ENCODE measurements at regions not wholly inside any gene's neighbourhood (a gene's known extent, or its start where the extent isn't known, plus 50 kb on each side); places are given as distances from the start of the nearest gene placed in this dataset.

DNA sequence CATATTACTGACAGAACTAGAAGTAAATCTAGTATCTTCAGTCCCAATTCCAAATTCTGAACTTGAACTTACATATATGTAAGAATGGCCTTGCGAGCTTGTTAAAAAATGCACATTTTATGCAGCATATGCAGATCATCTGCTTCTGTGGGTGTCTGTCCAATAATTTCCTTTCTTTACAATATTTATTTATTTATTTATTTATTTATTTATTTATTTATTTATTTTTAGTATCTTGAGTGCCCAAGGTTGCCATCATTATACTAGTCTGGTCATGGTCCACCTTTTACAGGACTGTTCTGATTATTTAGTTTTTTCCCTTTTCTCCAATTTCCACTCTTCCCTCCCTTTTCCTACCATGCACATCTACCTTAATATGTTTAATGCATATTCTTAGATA lies 528.4 kb downstream of the COL12A1 start:
- H3K4me3 ChIP-seq (ENCODE audit: low read depth, low read length) = no peak overlapping the region
- no peak for DNase-seq (ENCODE audit: low read depth)
- TF ChIP-seq, protein P1, sequence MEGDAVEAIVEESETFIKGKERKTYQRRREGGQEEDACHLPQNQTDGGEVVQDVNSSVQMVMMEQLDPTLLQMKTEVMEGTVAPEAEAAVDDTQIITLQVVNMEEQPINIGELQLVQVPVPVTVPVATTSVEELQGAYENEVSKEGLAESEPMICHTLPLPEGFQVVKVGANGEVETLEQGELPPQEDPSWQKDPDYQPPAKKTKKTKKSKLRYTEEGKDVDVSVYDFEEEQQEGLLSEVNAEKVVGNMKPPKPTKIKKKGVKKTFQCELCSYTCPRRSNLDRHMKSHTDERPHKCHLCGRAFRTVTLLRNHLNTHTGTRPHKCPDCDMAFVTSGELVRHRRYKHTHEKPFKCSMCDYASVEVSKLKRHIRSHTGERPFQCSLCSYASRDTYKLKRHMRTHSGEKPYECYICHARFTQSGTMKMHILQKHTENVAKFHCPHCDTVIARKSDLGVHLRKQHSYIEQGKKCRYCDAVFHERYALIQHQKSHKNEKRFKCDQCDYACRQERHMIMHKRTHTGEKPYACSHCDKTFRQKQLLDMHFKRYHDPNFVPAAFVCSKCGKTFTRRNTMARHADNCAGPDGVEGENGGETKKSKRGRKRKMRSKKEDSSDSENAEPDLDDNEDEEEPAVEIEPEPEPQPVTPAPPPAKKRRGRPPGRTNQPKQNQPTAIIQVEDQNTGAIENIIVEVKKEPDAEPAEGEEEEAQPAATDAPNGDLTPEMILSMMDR (conservative IDR thresholded peaks at IDR 0.05; ENCODE audit: low read depth, low read length) = no peak

DNA sequence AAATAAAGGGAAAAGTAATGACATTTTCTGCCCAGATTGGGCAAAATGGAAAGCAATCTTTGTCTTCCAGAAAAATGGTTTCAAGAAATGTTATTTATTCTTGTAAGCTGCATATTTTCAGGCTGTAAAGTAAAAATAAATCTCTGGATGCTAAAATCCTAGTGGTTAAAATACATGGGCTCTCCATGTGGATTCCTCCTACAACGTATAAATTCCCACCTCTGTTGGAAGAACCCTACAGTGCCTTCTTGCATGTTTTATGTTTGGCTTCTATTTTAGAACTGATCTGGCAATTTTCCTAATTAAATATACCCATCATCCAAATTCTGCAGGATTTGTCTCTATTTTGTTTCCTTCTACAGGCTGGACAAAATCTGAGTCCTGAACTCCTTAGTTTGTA lies 528.9 kb downstream of the COL12A1 start:
- no peak for DNase-seq (ENCODE audit: low read depth)

DNA sequence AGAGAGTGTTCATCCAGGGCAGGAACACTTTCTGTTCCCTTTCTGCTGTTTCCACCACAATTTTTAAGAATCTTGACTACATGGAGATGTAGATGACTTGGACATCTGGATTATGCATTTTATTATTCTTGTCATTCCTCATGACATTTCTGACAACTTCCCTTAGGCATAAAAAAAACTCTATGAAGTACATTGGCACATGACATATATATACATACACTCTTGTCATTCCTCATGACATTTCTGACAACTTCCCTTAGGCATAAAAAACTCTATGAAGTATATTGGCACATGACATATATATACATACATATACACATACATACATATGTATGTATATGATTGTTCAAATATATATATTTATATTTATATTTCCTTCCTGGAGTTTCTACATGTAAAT lies 531.5 kb downstream of the COL12A1 start:
- H3K4me3 ChIP-seq (ENCODE audit: low read depth, low read length) = no peak overlapping the region
- no peak for DNase-seq (ENCODE audit: low read depth)

More for the DNA sequence above, 528.9 kb downstream of the COL12A1 start:
- TF ChIP-seq, protein P1 (conservative IDR thresholded peaks at IDR 0.05; ENCODE audit: low read depth, low read length) = no peak
- H3K4me3 ChIP-seq (ENCODE audit: low read depth, low read length) = no peak overlapping the region

DNA sequence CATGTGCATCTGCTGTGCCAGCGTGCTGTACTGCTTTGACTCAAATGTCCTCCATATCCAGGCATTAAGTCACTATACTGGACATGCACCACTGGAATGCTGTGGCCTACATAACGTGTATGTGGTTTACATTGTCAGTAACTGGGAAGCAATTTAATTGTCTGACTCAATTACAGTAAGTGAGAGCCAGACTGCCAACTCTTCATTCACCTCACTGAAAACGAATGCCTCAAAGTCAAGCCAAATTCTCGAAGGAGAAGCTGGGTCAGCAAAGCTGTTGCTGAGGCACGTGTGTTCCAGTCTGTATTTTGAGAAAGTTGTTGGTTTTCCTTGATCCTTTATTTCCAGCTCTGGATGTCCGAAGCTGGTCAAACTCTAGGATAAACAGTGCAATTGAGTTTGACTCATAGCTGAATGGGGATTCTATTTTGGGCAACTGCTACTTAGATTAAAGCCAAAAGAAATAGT lies 534.3 kb downstream of the COL12A1 start:
- no peak for DNase-seq (ENCODE audit: low read depth)
- TF ChIP-seq, protein P1 (conservative IDR thresholded peaks at IDR 0.05; ENCODE audit: low read depth, low read length) = no peak
- H3K4me3 ChIP-seq (ENCODE audit: low read depth, low read length) = no peak overlapping the region

More for the DNA sequence above, 531.5 kb downstream of the COL12A1 start:
- TF ChIP-seq, protein P1 (conservative IDR thresholded peaks at IDR 0.05; ENCODE audit: low read depth, low read length) = no peak

DNA sequence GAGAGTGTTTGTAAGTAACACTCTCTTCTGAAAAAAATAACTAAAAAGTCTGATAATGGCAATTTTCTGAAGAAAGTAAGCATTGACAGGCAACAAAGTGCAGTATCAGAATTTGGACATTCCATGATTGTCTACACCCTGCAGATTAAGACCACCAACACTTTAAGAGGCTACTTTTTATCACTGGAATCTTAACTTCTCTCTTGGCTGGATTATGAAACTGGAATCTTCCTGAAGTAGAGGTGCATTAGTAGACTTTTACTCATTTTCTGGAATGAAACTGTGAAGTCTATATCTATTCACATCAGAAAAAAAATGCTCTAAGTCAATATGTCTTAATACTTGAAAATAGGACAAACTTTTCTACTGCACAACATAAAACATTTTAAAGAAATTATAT lies 547.5 kb downstream of the COL12A1 start:
- H3K4me3 ChIP-seq (ENCODE audit: low read depth, low read length) = no peak overlapping the region
- no peak for DNase-seq (ENCODE audit: low read depth)
- TF ChIP-seq, protein P1 (conservative IDR thresholded peaks at IDR 0.05; ENCODE audit: low read depth, low read length) = no peak

DNA sequence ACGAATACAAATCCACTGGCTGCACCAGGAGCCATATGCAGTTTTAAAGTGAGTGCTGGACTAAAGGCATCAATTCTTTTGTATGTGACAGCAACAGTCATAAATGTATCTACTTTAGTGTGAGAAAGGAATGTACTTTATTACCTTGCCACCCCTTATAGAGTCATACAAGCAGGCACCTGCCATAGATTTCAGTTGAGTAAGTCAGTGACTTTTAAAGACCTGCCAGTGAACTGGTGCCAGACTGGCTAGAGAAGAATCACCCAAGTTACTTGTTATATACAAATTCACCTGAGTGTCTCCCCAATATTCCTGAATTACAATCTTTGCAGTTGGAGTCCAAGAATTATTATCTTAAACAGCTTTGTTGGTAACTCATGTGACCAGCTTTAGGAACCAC lies 547.9 kb downstream of the COL12A1 start:
- no peak for DNase-seq (ENCODE audit: low read depth)
- TF ChIP-seq, protein P1 (conservative IDR thresholded peaks at IDR 0.05; ENCODE audit: low read depth, low read length) = no peak

DNA sequence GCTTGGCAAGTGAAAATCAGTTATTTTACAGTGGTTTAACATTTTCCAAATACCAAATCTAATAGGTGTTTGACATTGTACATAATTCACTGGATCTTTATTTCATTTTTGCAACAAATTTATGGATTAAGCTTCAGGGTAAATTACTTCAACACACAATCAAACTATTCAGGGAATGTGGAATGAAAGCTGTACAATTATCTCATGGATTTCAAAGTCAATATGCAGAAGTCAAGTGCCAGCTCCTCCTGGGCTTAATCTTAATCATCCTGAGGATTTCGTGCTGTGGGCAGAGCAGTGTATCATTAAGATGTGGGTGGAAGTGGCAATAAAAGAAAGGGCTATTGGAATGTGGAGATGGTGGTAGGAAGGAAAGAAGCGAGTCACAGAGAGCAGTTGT lies 548.8 kb downstream of the COL12A1 start:
- no peak overlapping the region for H3K4me3 ChIP-seq (ENCODE audit: low read depth, low read length)
- TF ChIP-seq, protein P1 (conservative IDR thresholded peaks at IDR 0.05; ENCODE audit: low read depth, low read length) = no peak
- no peak for DNase-seq (ENCODE audit: low read depth)

More for the DNA sequence above, 547.9 kb downstream of the COL12A1 start:
- no peak overlapping the region for H3K4me3 ChIP-seq (ENCODE audit: low read depth, low read length)
